ENCODE measurements at regions not wholly inside any gene's neighbourhood (a gene's known extent, or its start where the extent isn't known, plus 50 kb on each side); places are given as distances from the start of the nearest gene placed in this dataset.

GRCh38 chr11:130710021-130710420 lies 206.3 kb downstream of the SNX19 start:
- DNase-seq (ENCODE audit: low spot score): no peak
- no peak for FAIRE-seq

- no peak for FAIRE-seq
- no peak for DNase-seq (ENCODE audit: low spot score)
These were observed 205.7 kb downstream of the SNX19 start for GRCh38 chr11:130710497-130711012.

GRCh38 chr11:130711193-130711592 lies 205.1 kb downstream of the SNX19 start:
- FAIRE-seq (no peak), DNase-seq (ENCODE audit: low spot score) (no peak)

- FAIRE-seq (no peak), DNase-seq (ENCODE audit: low spot score) (no peak)
These were observed 203.8 kb downstream of the SNX19 start for GRCh38 chr11:130712480-130712879.

- FAIRE-seq: no peak
- DNase-seq (ENCODE audit: low spot score): no peak
These were observed 201.0 kb downstream of the SNX19 start for GRCh38 chr11:130715085-130715876.

- DNase-seq (ENCODE audit: low spot score) (no peak), FAIRE-seq (no peak)
These were observed 200.4 kb downstream of the SNX19 start for GRCh38 chr11:130715877-130716220.

- no peak for FAIRE-seq
- no peak for DNase-seq (ENCODE audit: low spot score)
These were observed 198.2 kb downstream of the SNX19 start for GRCh38 chr11:130718120-130718519.

GRCh38 chr11:130719220-130719915 lies 196.9 kb downstream of the SNX19 start:
- DNase-seq (ENCODE audit: low spot score) (no peak), FAIRE-seq (no peak)

- DNase-seq (ENCODE audit: low spot score) (no peak), FAIRE-seq (no peak)
These were observed 195.9 kb downstream of the SNX19 start for GRCh38 chr11:130720232-130721022.

GRCh38 chr11:130721023-130721681 lies 195.1 kb downstream of the SNX19 start:
- FAIRE-seq (no peak), DNase-seq (ENCODE audit: low spot score) (no peak)

GRCh38 chr11:130721736-130722135 lies 194.5 kb downstream of the SNX19 start:
- no peak for DNase-seq (ENCODE audit: low spot score)
- no peak for FAIRE-seq

GRCh38 chr11:130722401-130722800 lies 193.9 kb downstream of the SNX19 start:
- FAIRE-seq (no peak), DNase-seq (ENCODE audit: low spot score) (no peak)

- FAIRE-seq: no peak
These were observed 190.7 kb downstream of the SNX19 start for GRCh38 chr11:130725421-130726233.

GRCh38 chr11:130726234-130727037 lies 189.8 kb downstream of the SNX19 start:
- no peak for FAIRE-seq
- DNase-seq (ENCODE audit: low spot score): no peak

More at GRCh38 chr11:130725421-130726233, 190.7 kb downstream of the SNX19 start:
- peak; percentile 9 for DNase-seq (ENCODE audit: low spot score)

- DNase-seq (ENCODE audit: low spot score) (no peak), FAIRE-seq (no peak)
These were observed 188.8 kb downstream of the SNX19 start for GRCh38 chr11:130727157-130728119.

GRCh38 chr11:130728185-130729180 lies 187.8 kb downstream of the SNX19 start:
- FAIRE-seq (no peak), DNase-seq (ENCODE audit: low spot score) (no peak)

GRCh38 chr11:130729193-130729592 lies 187.1 kb downstream of the SNX19 start:
- FAIRE-seq (no peak), DNase-seq (ENCODE audit: low spot score) (no peak)
